Erythroblast (primary cell): ENCODE measurements at regions not wholly inside any gene's neighbourhood (a gene's known extent, or its start where the extent isn't known, plus 50 kb on each side); places are given as distances from the start of the nearest gene placed in this dataset.

Source experiments
- GATA1 ChIP-seq: IDR thresholded peaks from 2 replicates; pipeline ENCODE4 v1.6.1; 2011; ENCODE audit warnings: low read depth, mild to moderate bottlenecking, control low read depth, low read length, moderate library complexity
- POLR2A ChIP-seq: IDR thresholded peaks from 2 replicates; pipeline ENCODE4 v1.6.1; 2011; ENCODE audit warnings: mild to moderate bottlenecking, low read length

DNA sequence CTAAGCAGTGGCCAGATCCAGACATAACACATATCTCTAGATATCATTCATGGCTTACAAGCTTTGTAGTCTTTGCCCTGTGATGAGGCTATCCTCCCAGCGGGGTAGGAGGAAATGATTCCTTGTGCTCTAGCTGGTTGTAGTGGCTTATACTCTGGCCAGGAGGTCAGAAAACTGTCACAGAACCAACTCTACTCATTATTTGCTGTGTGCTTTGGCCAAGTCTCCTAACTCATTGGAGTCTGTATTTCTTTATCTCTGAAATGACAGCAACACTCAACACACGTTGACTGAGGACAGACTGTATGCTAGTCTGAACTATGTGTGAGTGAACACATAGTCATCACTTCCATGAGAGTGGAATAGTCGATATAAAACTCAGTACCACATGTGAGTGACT, 116.7 kb upstream of the F3 start:
- TF ChIP-seq POLR2A (no peak), GATA1 (no peak)
